AG04450 (cell line): ENCODE measurements at regions not wholly inside any gene's neighbourhood (a gene's known extent, or its start where the extent isn't known, plus 50 kb on each side); places are given as distances from the start of the nearest gene placed in this dataset.
"Not testable (repeated sequence)": the region's sequence is repeated elsewhere in the genome, so short reads cannot be mapped to it uniquely, and the experiment has no call there.

Experiments used
- CTCF ChIA-PET: fragments of 300-600, 350-600 bp; formaldehyde crosslinking; extraction: SDS; loops from one replicate; lab custom pipeline; 2022; ENCODE audit warnings: antibody characterized with exemption, inconsistent platforms; lab: Charles Lee
- POLR2A ChIA-PET: fragments of 350-600 bp; formaldehyde crosslinking; extraction: SDS; loops from one replicate; lab custom pipeline; 2021; ENCODE audit warnings: antibody characterized with exemption, inconsistent platforms; lab: Yijun Ruan, JAX
- DNase-seq: peaks from one replicate; pipeline ENCODE4 v3.0.0-alpha.2; 2011; ENCODE audit warnings: low read depth, low spot score
- H3K27ac ChIP-seq: one replicate; pipeline ENCODE4 v1.5.1; 2012; ENCODE audit warnings: low read depth, low read length, control low read depth
- H3K27me3 ChIP-seq: one replicate; pipeline ENCODE4 v1.6.0; 2012; ENCODE audit warnings: low read length; ENCODE audit not compliant: control insufficient read depth, insufficient read depth
- H3K4me3 ChIP-seq: 2 replicates; pipeline ENCODE4 v1.5.1; 2011; ENCODE audit warnings: mild to moderate bottlenecking, low read depth, low read length, control low read depth
- H3K9me3 ChIP-seq: 2 replicates; pipeline ENCODE4 v1.5.1; 2012; ENCODE audit warnings: low read length; ENCODE audit not compliant: control insufficient read depth, insufficient read depth
- CTCF ChIP-seq: IDR thresholded peaks from 2 replicates; pipeline ENCODE4 v1.5.1; 2011; ENCODE audit warnings: low read depth, low read length, control low read depth, inconsistent platforms

GRCh38 chr14:105891631-105892452 is 365.5 kb downstream of the TMEM121 start:
- ChIA-PET CTCF (no interaction called here), POLR2A (no interaction called here)
- Histone ChIP-seq H3K9me3 (peaks cover 79% of the 10 kb centered on the region), H3K27me3 (no peaks in the 10 kb centered on the region), H3K27ac (no peak overlapping the region), H3K4me3 (no peak overlapping the region)
- no peak for DNase-seq
- TF ChIP-seq CTCF: no peak

GRCh38 chr14:105892453-105893441 is 366.4 kb downstream of the TMEM121 start:
- H3K27me3 ChIP-seq, CTCF ChIA-PET, H3K4me3 ChIP-seq, POLR2A ChIA-PET, DNase-seq, H3K27ac ChIP-seq: not testable (repeated sequence)
- H3K9me3 ChIP-seq: peaks cover 83% of the 10 kb centered on the region

GRCh38 chr14:105893686-105894085 is 367.3 kb downstream of the TMEM121 start:
- H3K4me3 ChIP-seq, CTCF ChIA-PET, H3K27ac ChIP-seq, POLR2A ChIA-PET, H3K27me3 ChIP-seq, DNase-seq: not testable (repeated sequence)
- peaks cover 92% of the 10 kb centered on the region for H3K9me3 ChIP-seq

- no peak for TF ChIP-seq CTCF
- no peaks in the 10 kb centered on the region for H3K27me3 ChIP-seq
- peaks cover 92% of the 10 kb centered on the region for H3K9me3 ChIP-seq
- ChIA-PET CTCF (no interaction called here), POLR2A (no interaction called here)
- DNase-seq: no peak
- H3K4me3 ChIP-seq: no peak overlapping the region
- no peak overlapping the region for H3K27ac ChIP-seq
Measured at GRCh38 chr14:105894125-105894977, 368.0 kb downstream of the TMEM121 start.

- Histone ChIP-seq H3K9me3 (peaks cover 91% of the 10 kb centered on the region), H3K27ac (no peak overlapping the region), H3K4me3 (no peak overlapping the region), H3K27me3 (no peaks in the 10 kb centered on the region)
- TF ChIP-seq CTCF: no peak
- DNase-seq: no peak
- ChIA-PET CTCF (no interaction called here), POLR2A (no interaction called here)
Measured at GRCh38 chr14:105894978-105895881, 368.8 kb downstream of the TMEM121 start.

GRCh38 chr14:105896206-105896605 is 369.8 kb downstream of the TMEM121 start:
- H3K4me3 ChIP-seq, DNase-seq, CTCF ChIA-PET, H3K27me3 ChIP-seq, H3K27ac ChIP-seq, POLR2A ChIA-PET: not testable (repeated sequence)
- peaks cover 91% of the 10 kb centered on the region for H3K9me3 ChIP-seq

GRCh38 chr14:105896961-105897724 is 370.8 kb downstream of the TMEM121 start:
- H3K27ac ChIP-seq, H3K4me3 ChIP-seq, DNase-seq, CTCF ChIA-PET, H3K27me3 ChIP-seq, POLR2A ChIA-PET: not testable (repeated sequence)
- H3K9me3 ChIP-seq: peaks cover 91% of the 10 kb centered on the region
